Fibroblast of villous mesenchyme (primary cell): ENCODE measurements at regions not wholly inside any gene's neighbourhood (a gene's known extent, or its start where the extent isn't known, plus 50 kb on each side); places are given as distances from the start of the nearest gene placed in this dataset.

Experiments used
- DNase-seq: peaks from one replicate; pipeline ENCODE4 v3.0.0-alpha.2; 2010; ENCODE audit warnings: low read depth
- H3K4me3 ChIP-seq: 2 replicates; pipeline ENCODE4 v1.5.1; 2011; ENCODE audit warnings: low read depth, mild to moderate bottlenecking, low read length
- TF ChIP-seq, protein P1 (sequence below): IDR thresholded peaks from 2 replicates; pipeline ENCODE4 v1.5.1; 2012; ENCODE audit warnings: low read depth, mild to moderate bottlenecking, low read length; ENCODE audit not compliant: insufficient read depth

- no peak overlapping the region for H3K4me3 ChIP-seq
- DNase-seq: no peak
- TF ChIP-seq, protein P1, sequence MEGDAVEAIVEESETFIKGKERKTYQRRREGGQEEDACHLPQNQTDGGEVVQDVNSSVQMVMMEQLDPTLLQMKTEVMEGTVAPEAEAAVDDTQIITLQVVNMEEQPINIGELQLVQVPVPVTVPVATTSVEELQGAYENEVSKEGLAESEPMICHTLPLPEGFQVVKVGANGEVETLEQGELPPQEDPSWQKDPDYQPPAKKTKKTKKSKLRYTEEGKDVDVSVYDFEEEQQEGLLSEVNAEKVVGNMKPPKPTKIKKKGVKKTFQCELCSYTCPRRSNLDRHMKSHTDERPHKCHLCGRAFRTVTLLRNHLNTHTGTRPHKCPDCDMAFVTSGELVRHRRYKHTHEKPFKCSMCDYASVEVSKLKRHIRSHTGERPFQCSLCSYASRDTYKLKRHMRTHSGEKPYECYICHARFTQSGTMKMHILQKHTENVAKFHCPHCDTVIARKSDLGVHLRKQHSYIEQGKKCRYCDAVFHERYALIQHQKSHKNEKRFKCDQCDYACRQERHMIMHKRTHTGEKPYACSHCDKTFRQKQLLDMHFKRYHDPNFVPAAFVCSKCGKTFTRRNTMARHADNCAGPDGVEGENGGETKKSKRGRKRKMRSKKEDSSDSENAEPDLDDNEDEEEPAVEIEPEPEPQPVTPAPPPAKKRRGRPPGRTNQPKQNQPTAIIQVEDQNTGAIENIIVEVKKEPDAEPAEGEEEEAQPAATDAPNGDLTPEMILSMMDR: no peak
These were observed 84.3 kb downstream of the DYRK2 start for GRCh38 chr12:67732857-67733256.

DNA sequence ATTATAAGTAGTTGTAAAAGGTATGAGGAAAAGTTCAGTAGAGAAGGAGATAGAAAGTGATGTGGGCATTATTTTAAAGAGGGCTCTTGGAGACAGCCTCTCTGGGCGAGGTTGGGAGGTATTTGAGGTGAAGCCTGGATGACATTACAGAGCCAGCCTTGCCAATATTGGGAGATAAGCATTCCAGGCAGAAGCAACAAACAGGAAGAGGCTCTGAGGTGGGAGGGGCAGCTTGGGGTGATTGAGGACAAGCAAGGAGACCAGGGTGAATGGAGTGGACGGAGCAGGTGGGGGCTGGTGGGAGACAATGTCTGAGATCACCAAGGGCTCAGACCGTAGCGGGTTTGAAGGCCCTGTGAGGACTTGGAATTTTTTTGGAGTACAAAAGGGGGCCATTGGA lies 87.3 kb downstream of the DYRK2 start:
- no peak overlapping the region for H3K4me3 ChIP-seq
- no peak for DNase-seq
- TF ChIP-seq, protein P1: no peak

DNA sequence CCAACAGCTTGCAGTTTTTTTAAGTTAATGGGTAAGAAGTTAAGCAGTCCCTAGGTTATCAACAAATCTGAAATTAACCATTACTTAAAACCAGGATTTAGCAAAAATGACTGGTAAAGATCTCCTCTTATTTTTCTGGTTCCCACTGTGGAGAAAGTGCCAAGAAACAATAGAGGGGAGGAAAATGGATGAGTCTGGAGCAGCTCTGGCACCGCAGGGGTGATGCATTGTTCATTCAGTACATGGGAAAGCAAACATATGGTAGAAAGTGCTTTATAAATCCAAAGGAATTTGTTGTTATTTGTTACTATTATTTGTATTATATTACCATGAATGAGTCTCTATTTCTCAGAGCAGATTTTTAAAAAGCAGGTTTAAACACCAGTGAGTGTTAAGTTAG lies 92.2 kb downstream of the DYRK2 start:
- TF ChIP-seq, protein P1: no peak
- H3K4me3 ChIP-seq: no peak overlapping the region
- DNase-seq: no peak

GRCh38 chr12:67741270-67741669 lies 92.7 kb downstream of the DYRK2 start:
- no peak overlapping the region for H3K4me3 ChIP-seq
- DNase-seq: no peak

DNA sequence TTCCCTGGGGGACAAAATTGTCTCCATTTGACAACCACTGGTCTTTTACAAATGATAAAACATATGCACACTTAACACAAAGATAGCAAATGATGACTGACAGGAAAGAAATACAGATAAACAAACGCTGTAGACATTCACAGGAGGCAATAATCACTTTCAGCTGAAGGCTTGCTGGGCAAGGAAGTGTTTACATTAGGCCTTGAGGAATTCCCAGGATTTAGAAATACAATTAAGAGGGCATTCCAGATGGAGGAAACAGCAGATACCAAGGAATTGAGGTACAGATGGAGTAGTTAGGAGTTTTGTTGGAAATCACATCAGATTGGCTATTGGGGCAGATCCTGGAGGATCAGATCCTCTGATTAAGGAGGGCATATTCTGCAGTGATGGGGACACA lies 93.9 kb downstream of the DYRK2 start:
- no peak overlapping the region for H3K4me3 ChIP-seq
- DNase-seq: peak; percentile 17
- TF ChIP-seq, protein P1: no peak

More at GRCh38 chr12:67741270-67741669, 92.7 kb downstream of the DYRK2 start:
- TF ChIP-seq, protein P1: no peak

GRCh38 chr12:67747869-67748742 lies 99.6 kb downstream of the DYRK2 start:
- TF ChIP-seq, protein P1: no peak
- DNase-seq: peak; percentile 41
- no peak overlapping the region for H3K4me3 ChIP-seq

GRCh38 chr12:67748743-67749040 lies 100.1 kb downstream of the DYRK2 start:
- no peak for DNase-seq
- TF ChIP-seq, protein P1: no peak
- H3K4me3 ChIP-seq: no peak overlapping the region
